Liver (tissue), 8 donors: ENCODE measurements at regions not wholly inside any gene's neighbourhood (a gene's known extent, or its start where the extent isn't known, plus 50 kb on each side); places are given as distances from the start of the nearest gene placed in this dataset.

Experiments used
- DNase-seq: peaks from one replicate; pipeline ENCODE4 v3.0.0-alpha.2; 2017; ENCODE audit warnings: low spot score
- H3K27ac ChIP-seq, 2 donors: one replicate each; pipeline ENCODE4 v1.7.0; 2013; ENCODE audit warnings: inconsistent platforms in 2 of 2, low read length in 2 of 2, control low read depth in 1 of 2, low read depth in 1 of 2, mild to moderate bottlenecking in 1 of 2
- H3K27me3 ChIP-seq, 4 donors: one replicate each; pipeline versions ENCODE4 v1.6.1 to v1.7.0; 2013; ENCODE audit warnings: low read length in 3 of 4, inconsistent platforms in 1 of 4, mild to moderate bottlenecking in 1 of 4, moderate library complexity in 1 of 4; ENCODE audit not compliant: control insufficient read depth in 4 of 4, insufficient read depth in 4 of 4
- H3K36me3 ChIP-seq, 4 donors: one replicate each; pipeline versions ENCODE4 v1.6.1 to v1.7.0; 2013; ENCODE audit warnings: low read length in 3 of 4, mild to moderate bottlenecking in 3 of 4, low read depth in 1 of 4, moderate library complexity in 1 of 4; ENCODE audit not compliant: control insufficient read depth in 4 of 4, insufficient read depth in 3 of 4
- H3K4me1 ChIP-seq, 4 donors: one replicate each; pipeline versions ENCODE4 v1.6.1 to v1.7.0; 2013; ENCODE audit warnings: low read length in 3 of 4, mild to moderate bottlenecking in 3 of 4, moderate library complexity in 1 of 4; ENCODE audit not compliant: control insufficient read depth in 4 of 4, insufficient read depth in 4 of 4
- H3K4me3 ChIP-seq, 3 donors: one replicate each; pipeline versions ENCODE4 v1.6.1 to v1.7.0; 2013; ENCODE audit warnings: low read length in 3 of 3, control low read depth in 1 of 3, low read depth in 1 of 3, mild to moderate bottlenecking in 1 of 3
- H3K9ac ChIP-seq, 2 donors: one replicate each; pipeline ENCODE4 v1.7.0; 2013; ENCODE audit warnings: low read length in 2 of 2, mild to moderate bottlenecking in 2 of 2, moderate library complexity in 2 of 2, control low read depth in 1 of 2, low read depth in 1 of 2
- H3K9me3 ChIP-seq, 4 donors: one replicate each; pipeline versions ENCODE4 v1.6.1 to v1.7.0; 2013; ENCODE audit warnings: low read length in 3 of 4; ENCODE audit not compliant: control insufficient read depth in 4 of 4
- ATF3 ChIP-seq: IDR thresholded peaks from 2 replicates; pipeline ENCODE4 v1.6.1; 2016; ENCODE audit warnings: antibody characterized with exemption
- CTCF ChIP-seq: fragments of 150-350 bp; IDR thresholded peaks from 2 replicates; pipeline ENCODE4 v1.5.1; 2017; ENCODE audit warnings: improper control_type of control experiment, low read depth, low read length; ENCODE audit not compliant: missing input control
- FOXA1 ChIP-seq: IDR thresholded peaks from 2 replicates; pipeline ENCODE4 v1.6.1; 2016; ENCODE audit warnings: antibody characterized with exemption
- FOXA2 ChIP-seq: IDR thresholded peaks from 2 replicates; pipeline ENCODE4 v1.6.1; 2016; ENCODE audit warnings: antibody characterized with exemption
- GABPA ChIP-seq, 2 donors: IDR thresholded peaks in 1 of 2; conservative IDR thresholded peaks in 1 of 2; 2 replicates each; pipeline ENCODE4 v1.6.1; 2016; ENCODE audit warnings: antibody characterized with exemption in 2 of 2, mild to moderate bottlenecking in 1 of 2, moderate library complexity in 1 of 2
- HNF4A ChIP-seq, 2 donors: conservative IDR thresholded peaks; 2 replicates each; pipeline ENCODE4 v1.6.1; 2016; ENCODE audit warnings: antibody characterized with exemption in 2 of 2, mild to moderate bottlenecking in 2 of 2
- MAX ChIP-seq: IDR thresholded peaks from 2 replicates; pipeline ENCODE4 v1.6.1; 2016; ENCODE audit warnings: antibody characterized with exemption
- NR2F2 ChIP-seq: IDR thresholded peaks from 2 replicates; pipeline ENCODE4 v1.6.1; 2016; ENCODE audit warnings: antibody characterized with exemption
- RAD21 ChIP-seq, 2 donors: IDR thresholded peaks; 2 replicates each; pipeline ENCODE4 v1.6.1; 2016; ENCODE audit warnings: antibody characterized with exemption in 2 of 2, mild to moderate bottlenecking in 2 of 2
- SP1 ChIP-seq: IDR thresholded peaks from 2 replicates; pipeline ENCODE4 v1.6.1; 2018; ENCODE audit warnings: antibody characterized with exemption, mild to moderate bottlenecking
- TAF1 ChIP-seq: conservative IDR thresholded peaks from 2 replicates; pipeline ENCODE4 v1.6.1; 2016; ENCODE audit warnings: antibody characterized with exemption, mild to moderate bottlenecking
- ZBTB33 ChIP-seq: IDR thresholded peaks from 2 replicates; pipeline ENCODE4 v1.6.1; 2016; ENCODE audit warnings: antibody characterized with exemption
- WGBS: extraction: QIAGEN DNeasy Blood & Tissue Kit; methylation state at CpG from one replicate; pipeline ENCODE4 v1.1.7; 2013; 5-methylcytosine and 5-hydroxymethylcytosine counted together
- donor health status: healthy.
- donor health status: healthy.
- donor health status: healthy.
- donor health status: healthy.
- donor health status: healthy.

- H3K9ac ChIP-seq = no peak overlapping the region
- H3K4me3 ChIP-seq = no peak overlapping the region
- WGBS = 77% methylated on average over 2 of the region's 2 CpGs
- no peaks in the 10 kb centered on the region for H3K9me3 ChIP-seq
- H3K4me1 ChIP-seq = no peaks in the 10 kb centered on the region
- H3K27ac ChIP-seq = no peak overlapping the region
- H3K36me3 ChIP-seq = no peaks in the 10 kb centered on the region
- H3K27me3 ChIP-seq = no peaks in the 10 kb centered on the region
- TF ChIP-seq ZBTB33 (no peak), RAD21 (IDR thresholded peaks at IDR 0.05) (no peak), CTCF (no peak), TAF1 (no peak), MAX (no peak), FOXA2 (no peak), SP1 (no peak), NR2F2 (no peak), FOXA1 (no peak)
- DNase-seq = no peak
Observed at GRCh38 chr2:163324677-163325076, 411.1 kb downstream of the FIGN start.

GRCh38 chr2:163319006-163319405 lies 416.8 kb downstream of the FIGN start:
- Histone ChIP-seq H3K27me3 (no peaks in the 10 kb centered on the region), H3K4me1 (no peaks in the 10 kb centered on the region), H3K9me3 (peaks cover 0 to 11% (median 2%) of the 10 kb centered on the region in 4 donors), H3K9ac (no peak overlapping the region), H3K4me3 (no peak overlapping the region), H3K27ac (no peak overlapping the region), H3K36me3 (no peaks in the 10 kb centered on the region)
- TF ChIP-seq ZBTB33 (no peak), MAX (no peak), TAF1 (no peak), NR2F2 (no peak), FOXA2 (no peak), SP1 (no peak)
- 74% methylated on average over 2 of the region's 2 CpGs for WGBS
- no peak for DNase-seq

GRCh38 chr2:163314712-163315111 lies 421.1 kb downstream of the FIGN start:
- 92% methylated on average over 2 of the region's 2 CpGs for WGBS
- no peaks in the 10 kb centered on the region for H3K27me3 ChIP-seq
- no peak for TF ChIP-seq ZBTB33
- TF ChIP-seq GABPA (IDR thresholded peaks at IDR 0.05 in 1 of 2, conservative IDR thresholded peaks at IDR 0.05 in 1 of 2) = no peak
- TF ChIP-seq FOXA1 = no peak
- TF ChIP-seq FOXA2 = no peak
- TF ChIP-seq SP1 = no peak
- TF ChIP-seq MAX = no peak
- no peak for TF ChIP-seq ATF3
- TF ChIP-seq HNF4A (conservative IDR thresholded peaks at IDR 0.05) = no peak
- no peak for TF ChIP-seq TAF1

More at GRCh38 chr2:163314712-163315111, 421.1 kb downstream of the FIGN start:
- DNase-seq = no peak
- Histone ChIP-seq H3K4me1 (no peaks in the 10 kb centered on the region), H3K36me3 (no peaks in the 10 kb centered on the region), H3K27ac (no peak overlapping the region), H3K4me3 (no peak overlapping the region), H3K9ac (no peak overlapping the region), H3K9me3 (peaks cover 0 to 11% (median 2%) of the 10 kb centered on the region in 4 donors)
